ENCODE measurements at regions not wholly inside any gene's neighbourhood (a gene's known extent, or its start where the extent isn't known, plus 50 kb on each side); places are given as distances from the start of the nearest gene placed in this dataset.

- TF ChIP-seq POLR2A (IDR thresholded peaks at IDR 0.05), result no peak
- TF ChIP-seq, protein P1, sequence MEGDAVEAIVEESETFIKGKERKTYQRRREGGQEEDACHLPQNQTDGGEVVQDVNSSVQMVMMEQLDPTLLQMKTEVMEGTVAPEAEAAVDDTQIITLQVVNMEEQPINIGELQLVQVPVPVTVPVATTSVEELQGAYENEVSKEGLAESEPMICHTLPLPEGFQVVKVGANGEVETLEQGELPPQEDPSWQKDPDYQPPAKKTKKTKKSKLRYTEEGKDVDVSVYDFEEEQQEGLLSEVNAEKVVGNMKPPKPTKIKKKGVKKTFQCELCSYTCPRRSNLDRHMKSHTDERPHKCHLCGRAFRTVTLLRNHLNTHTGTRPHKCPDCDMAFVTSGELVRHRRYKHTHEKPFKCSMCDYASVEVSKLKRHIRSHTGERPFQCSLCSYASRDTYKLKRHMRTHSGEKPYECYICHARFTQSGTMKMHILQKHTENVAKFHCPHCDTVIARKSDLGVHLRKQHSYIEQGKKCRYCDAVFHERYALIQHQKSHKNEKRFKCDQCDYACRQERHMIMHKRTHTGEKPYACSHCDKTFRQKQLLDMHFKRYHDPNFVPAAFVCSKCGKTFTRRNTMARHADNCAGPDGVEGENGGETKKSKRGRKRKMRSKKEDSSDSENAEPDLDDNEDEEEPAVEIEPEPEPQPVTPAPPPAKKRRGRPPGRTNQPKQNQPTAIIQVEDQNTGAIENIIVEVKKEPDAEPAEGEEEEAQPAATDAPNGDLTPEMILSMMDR (IDR thresholded peaks at IDR 0.05), result no peak
Observed at GRCh38 chr6:94278146-94278545, 858.8 kb upstream of the EPHA7 start.
